OCI-LY7 (cell line): ENCODE measurements at regions not wholly inside any gene's neighbourhood (a gene's known extent, or its start where the extent isn't known, plus 50 kb on each side); places are given as distances from the start of the nearest gene placed in this dataset.

Source experiments
- EZH2phosphoT487 ChIP-seq: fragments of 200-600 bp; sonication (generic); IDR thresholded peaks from 2 replicates; pipeline ENCODE4 v1.6.1; 2018; ENCODE audit warnings: low read depth, borderline replicate concordance, mild to moderate bottlenecking, mixed run types, antibody characterized with exemption, low read length, moderate library complexity, mixed read lengths
- TF ChIP-seq, protein P1 (sequence below): fragments of 200-600 bp; sonication (generic); conservative IDR thresholded peaks from 2 replicates; pipeline ENCODE4 v1.5.1; 2014; ENCODE audit warnings: mild to moderate bottlenecking, antibody characterized with exemption, low read length, moderate library complexity, mixed read lengths

DNA sequence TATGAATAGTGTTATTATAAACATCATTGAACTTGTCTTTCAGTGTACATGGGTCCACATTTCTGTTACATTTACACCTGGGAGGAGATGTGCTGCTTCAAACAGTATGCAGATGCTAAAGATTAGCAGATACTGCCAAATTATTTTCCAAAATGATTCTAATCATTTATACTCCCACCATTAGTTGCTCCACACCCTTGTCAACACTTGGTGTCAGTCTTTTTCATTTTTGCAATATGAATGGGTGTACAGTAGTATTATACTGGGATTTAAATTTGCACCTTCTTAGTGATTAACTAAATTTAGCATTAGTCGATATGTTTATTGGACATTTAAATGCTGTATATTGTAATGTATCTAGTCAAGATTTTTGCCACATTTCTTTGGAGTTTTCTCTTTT, 131.6 kb upstream of the GRID2 start:
- TF ChIP-seq, protein P1, sequence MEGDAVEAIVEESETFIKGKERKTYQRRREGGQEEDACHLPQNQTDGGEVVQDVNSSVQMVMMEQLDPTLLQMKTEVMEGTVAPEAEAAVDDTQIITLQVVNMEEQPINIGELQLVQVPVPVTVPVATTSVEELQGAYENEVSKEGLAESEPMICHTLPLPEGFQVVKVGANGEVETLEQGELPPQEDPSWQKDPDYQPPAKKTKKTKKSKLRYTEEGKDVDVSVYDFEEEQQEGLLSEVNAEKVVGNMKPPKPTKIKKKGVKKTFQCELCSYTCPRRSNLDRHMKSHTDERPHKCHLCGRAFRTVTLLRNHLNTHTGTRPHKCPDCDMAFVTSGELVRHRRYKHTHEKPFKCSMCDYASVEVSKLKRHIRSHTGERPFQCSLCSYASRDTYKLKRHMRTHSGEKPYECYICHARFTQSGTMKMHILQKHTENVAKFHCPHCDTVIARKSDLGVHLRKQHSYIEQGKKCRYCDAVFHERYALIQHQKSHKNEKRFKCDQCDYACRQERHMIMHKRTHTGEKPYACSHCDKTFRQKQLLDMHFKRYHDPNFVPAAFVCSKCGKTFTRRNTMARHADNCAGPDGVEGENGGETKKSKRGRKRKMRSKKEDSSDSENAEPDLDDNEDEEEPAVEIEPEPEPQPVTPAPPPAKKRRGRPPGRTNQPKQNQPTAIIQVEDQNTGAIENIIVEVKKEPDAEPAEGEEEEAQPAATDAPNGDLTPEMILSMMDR: no peak
- TF ChIP-seq EZH2phosphoT487: no peak
